ENCODE measurements at regions not wholly inside any gene's neighbourhood (a gene's known extent, or its start where the extent isn't known, plus 50 kb on each side); places are given as distances from the start of the nearest gene placed in this dataset.
A peak's percentile ranks its signal among the peaks of the same experiment; 100 is the strongest.
"Not testable (repeated sequence)": the region's sequence is repeated elsewhere in the genome, so short reads cannot be mapped to it uniquely, and the experiment has no call there.

DNA sequence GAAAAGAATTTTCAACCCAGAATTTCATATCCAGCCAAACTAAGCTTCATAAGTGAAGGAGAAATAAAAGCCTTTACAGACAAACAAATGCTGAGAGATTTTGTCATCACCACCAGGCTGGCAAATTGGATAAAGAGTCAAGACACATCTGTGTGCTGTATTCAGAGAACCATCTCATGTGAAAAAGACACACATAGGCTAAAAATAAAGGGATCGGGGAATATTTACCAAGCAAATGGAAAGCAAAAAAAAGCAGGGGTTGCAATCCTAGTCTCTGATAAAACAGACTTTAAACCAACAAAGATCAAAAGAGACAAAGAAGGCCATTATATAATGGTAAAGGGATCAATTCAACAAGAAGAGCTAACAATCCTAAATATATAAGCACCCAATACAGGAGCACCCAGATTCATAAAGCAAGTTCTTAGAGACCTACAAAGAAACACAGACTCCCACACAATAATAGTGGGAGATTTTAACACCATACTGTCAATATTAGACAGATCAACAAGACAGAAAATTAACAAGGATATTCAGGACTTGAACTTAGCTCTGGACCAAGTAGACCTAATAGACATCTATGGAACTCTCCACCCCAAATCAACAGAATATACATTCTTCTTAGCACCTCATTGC lies 55.9 kb upstream of the ACSM6 start:
- not testable (repeated sequence) for DNase-seq

DNA sequence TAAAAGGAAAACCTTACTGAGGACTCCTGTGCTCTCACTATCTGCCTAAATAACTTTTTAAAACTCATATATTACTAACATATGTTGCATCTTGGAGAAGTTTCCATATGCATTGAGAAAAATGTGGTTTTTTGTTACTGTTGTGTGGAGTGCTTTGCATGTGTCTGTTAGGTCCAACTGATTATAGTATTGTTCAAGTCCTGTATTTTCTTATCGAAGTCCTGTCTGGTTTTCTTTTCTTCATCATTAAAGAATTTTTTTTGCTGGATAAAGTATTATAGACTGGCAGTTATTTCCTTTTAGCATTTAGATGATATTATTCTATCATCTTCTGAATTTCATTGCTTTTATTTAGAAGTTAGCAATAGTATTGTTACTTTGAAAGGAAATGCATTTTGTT lies 59.5 kb upstream of the ACSM6 start:
- no peak for DNase-seq

DNA sequence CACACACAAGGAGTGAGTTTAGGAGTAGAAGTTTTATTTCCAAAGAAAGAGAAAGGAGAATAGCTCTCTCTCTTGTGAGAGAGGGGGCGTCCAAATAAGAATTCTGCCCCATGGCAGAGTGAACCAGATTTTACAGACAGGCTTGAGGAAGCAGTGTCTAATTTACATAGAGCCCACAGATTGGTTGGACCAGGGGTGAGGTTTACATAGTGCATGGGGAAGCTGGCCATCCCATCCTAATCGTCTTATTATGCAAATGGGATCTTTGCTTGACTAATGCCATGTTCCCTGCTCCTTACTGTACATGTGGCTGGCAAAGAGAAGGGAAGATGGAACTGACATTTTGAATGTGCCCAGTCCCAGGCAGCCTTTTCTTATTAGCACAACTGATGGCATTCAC lies 60.0 kb upstream of the ACSM6 start:
- DNase-seq: no peak

DNA sequence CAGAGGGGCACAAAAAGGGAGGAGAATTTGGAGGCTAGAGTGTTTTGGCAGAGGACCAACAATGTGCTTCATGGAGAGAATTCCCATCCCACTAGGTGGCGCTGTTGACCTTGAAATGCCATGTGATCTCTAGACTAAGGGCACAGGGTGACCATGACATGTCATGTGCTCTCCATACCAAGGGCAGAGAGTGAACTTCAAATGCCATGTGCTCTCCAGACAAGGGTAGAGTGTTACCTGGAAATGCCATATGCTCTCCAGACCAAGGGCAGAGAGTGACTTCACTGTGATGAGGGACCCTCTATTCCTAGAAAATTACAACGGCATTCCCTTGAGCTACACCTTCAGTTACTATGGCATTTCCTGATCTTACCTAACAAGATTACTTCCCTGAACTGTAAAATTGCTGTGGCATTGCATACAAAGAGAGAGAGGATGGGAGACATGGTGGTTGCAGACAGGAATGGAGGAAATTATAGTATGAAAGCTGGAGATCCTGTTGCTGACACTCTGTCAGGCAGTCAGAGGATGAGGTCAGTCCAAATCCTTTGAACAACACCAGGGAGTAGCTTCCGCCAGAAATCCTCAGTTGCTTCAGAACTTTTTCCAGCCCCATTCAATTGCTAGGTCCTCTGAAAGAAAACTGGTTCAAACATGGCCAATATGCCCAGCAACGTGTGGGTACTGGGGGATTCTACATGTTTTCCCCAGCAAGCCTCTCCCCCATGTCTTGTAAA lies 60.9 kb upstream of the ACSM6 start:
- peak; percentile 91 for DNase-seq

DNA sequence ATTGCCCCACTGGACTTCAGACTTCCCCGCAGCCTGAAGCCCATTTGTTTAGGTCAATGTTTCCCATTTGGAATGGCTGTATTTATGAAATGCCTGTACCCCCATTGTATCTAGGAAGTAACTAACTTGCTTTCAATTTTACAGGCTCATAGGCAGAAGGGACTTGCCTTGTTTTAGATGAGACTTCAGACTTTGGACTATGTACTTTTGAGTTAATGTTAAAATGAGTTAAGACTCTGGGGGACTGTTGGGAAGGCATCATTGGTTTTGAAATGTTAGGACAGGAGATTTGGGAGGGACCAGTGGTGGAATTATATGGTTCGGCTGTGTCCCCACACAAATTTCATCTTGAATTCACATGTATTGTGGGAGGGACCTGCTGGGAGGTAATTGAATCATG lies 61.1 kb upstream of the CYP2C8 start:
- not testable (repeated sequence) for DNase-seq

DNA sequence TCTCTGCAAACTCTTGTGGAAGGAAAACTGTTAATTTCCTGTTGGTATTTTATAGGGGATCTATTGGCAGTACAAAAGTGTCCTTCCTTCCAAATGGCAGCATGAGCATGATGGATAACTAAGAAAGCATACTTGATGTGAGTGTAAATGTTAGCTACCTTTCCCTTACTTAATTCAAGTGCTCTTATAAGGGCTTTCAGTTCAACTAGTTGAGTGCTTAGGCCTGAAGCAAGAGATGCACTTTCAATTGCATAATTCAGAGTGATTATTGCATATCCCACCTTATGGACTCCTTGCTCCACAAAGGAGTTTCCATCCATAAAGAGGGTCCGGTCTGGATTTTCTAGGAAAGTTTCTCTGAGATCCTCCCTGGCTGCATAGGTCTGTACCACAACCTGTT lies 56.3 kb upstream of the CYP2C8 start:
- no peak for DNase-seq

DNA sequence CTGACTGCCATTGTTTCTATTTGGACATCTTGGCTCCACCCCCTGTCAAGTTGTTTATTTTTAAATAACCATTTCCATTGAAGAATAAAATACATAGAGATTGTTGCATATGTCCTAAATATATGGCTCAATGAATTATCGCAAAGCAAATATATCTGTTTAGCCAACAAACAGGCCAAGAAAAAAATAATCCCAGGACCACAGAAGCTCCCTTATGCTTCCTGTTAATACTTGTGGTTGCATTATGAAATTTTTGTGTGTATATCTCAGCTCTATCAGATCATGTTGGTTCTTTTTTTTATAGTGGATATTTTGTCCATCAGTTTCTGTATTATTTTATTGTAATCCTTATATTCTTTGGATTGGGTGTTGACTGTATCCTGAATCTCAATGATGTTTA lies 53.4 kb upstream of the CYP2C8 start:
- no peak for DNase-seq

DNA sequence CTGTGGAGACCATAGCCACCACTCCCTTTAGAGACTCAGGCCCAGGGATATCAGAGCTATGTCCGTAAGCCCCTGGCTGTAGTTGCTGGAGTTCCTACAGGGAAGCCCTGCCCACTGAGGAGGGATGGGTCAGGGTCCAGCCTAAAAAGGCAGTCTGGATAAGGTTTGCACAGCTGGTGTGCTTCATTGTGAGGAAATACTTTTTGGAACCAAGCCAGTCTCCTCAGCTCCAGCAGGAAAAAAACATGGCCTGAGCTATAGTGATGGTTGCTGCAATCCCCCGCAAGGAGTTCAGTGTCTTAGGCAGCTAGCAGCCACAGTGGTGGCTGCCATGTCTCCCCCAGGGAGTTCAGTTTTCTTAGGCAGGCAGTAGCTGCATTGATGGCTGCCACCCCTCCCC lies 52.6 kb upstream of the CYP2C8 start:
- peak; percentile 77 for DNase-seq
